Vagina (tissue), 2 donors: ENCODE measurements at regions not wholly inside any gene's neighbourhood (a gene's known extent, or its start where the extent isn't known, plus 50 kb on each side); places are given as distances from the start of the nearest gene placed in this dataset.
A peak's percentile ranks its signal among the peaks of the same experiment; 100 is the strongest.

Source experiments
- DNase-seq, 2 donors: peaks; one replicate each; pipeline ENCODE4 v3.0.0-alpha.2; 2017; ENCODE audit errors: extremely low spot score in 2 of 2
- H3K27ac ChIP-seq: fragments of 200-600 bp; sonication (generic); one replicate; pipeline ENCODE4 v1.5.1; 2019
- H3K27me3 ChIP-seq: fragments of 200-600 bp; sonication (generic); one replicate; pipeline ENCODE4 v1.5.1; 2019
- H3K36me3 ChIP-seq, 2 donors: fragments of 200-600 bp; sonication (generic); one replicate each; pipeline ENCODE4 v1.5.1; 2017 to 2019
- H3K4me1 ChIP-seq: fragments of 200-600 bp; sonication (generic); one replicate; pipeline ENCODE4 v1.5.1; 2019
- H3K4me3 ChIP-seq, 2 donors: fragments of 200-600 bp; sonication (generic); 1 replicate in 1 of 2; 2 replicates in 1 of 2; pipeline ENCODE4 v1.5.1; 2016 to 2019
- H3K9me3 ChIP-seq: fragments of 200-600 bp; sonication (generic); one replicate; pipeline ENCODE4 v1.5.1; 2019
- POLR2A ChIP-seq, 2 donors: fragments of 450-650 bp; IDR thresholded peaks; one replicate each; pipeline ENCODE4 v1.6.1; 2017; ENCODE audit warnings: antibody characterized with exemption in 2 of 2, mild to moderate bottlenecking in 2 of 2, moderate library complexity in 2 of 2
- POLR2AphosphoS5 ChIP-seq, 2 donors: sonication (generic); formaldehyde crosslinking; IDR thresholded peaks; one replicate each; pipeline ENCODE4 v1.9.0; 2017; ENCODE audit warnings: antibody characterized with exemption in 2 of 2, mild to moderate bottlenecking in 2 of 2, low read depth in 1 of 2; ENCODE audit not compliant: insufficient read depth in 1 of 2
- intact Hi-C: fragments of 100-400 bp; cut with DNase I; formaldehyde crosslinking; loops from one replicate; pipeline ENCODE4 v1.15.1; 2023
- TF ChIP-seq, protein P1 (sequence below), 3 experiments: fragments of 450-650 bp in 2 of 3; fragments of 200-600 bp in 1 of 3; sonication (generic) in 1 of 3; IDR thresholded peaks; one replicate each; pipeline ENCODE4 v1.5.1; 2017 to 2019; ENCODE audit warnings: antibody characterized with exemption in 3 of 3, mild to moderate bottlenecking in 2 of 3, moderate library complexity in 2 of 3

DNA sequence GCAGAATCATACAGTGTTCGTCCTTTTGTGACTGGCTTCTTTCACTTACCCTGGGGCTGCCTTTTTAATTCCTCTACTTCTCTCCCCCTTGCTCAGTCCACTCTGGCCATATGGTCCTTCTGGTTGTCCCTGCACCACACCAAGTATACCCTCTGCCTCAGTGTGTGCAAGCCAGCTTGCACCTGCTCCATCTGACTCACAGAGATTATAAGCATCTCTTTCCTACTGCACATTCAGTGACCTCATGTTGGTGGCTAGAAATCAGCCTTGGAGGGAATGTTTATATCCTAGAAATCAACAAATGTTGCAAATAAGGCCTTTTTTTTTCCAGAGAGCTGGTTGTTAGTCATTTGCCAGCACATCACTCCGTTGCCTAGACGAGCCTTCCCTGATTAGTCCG is 67.5 kb upstream of the C10orf90 start:
- H3K4me1 ChIP-seq, result peaks cover 18% of the 10 kb centered on the region
- intact Hi-C loops, result no loop called here
- no peak overlapping the region for H3K27ac ChIP-seq
- no peak overlapping the region for H3K4me3 ChIP-seq
- H3K9me3 ChIP-seq, result no peaks in the 10 kb centered on the region
- TF ChIP-seq, protein P1, sequence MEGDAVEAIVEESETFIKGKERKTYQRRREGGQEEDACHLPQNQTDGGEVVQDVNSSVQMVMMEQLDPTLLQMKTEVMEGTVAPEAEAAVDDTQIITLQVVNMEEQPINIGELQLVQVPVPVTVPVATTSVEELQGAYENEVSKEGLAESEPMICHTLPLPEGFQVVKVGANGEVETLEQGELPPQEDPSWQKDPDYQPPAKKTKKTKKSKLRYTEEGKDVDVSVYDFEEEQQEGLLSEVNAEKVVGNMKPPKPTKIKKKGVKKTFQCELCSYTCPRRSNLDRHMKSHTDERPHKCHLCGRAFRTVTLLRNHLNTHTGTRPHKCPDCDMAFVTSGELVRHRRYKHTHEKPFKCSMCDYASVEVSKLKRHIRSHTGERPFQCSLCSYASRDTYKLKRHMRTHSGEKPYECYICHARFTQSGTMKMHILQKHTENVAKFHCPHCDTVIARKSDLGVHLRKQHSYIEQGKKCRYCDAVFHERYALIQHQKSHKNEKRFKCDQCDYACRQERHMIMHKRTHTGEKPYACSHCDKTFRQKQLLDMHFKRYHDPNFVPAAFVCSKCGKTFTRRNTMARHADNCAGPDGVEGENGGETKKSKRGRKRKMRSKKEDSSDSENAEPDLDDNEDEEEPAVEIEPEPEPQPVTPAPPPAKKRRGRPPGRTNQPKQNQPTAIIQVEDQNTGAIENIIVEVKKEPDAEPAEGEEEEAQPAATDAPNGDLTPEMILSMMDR (IDR thresholded peaks at IDR 0.05), result no peak
- TF ChIP-seq POLR2A (IDR thresholded peaks at IDR 0.05) (no peak), POLR2AphosphoS5 (IDR thresholded peaks at IDR 0.05; ENCODE audit: insufficient read depth in 1 of 2, low read depth in 1 of 2) (no peak)
- no peaks in the 10 kb centered on the region for H3K36me3 ChIP-seq
- DNase-seq, result no peak
- no peaks in the 10 kb centered on the region for H3K27me3 ChIP-seq

DNA sequence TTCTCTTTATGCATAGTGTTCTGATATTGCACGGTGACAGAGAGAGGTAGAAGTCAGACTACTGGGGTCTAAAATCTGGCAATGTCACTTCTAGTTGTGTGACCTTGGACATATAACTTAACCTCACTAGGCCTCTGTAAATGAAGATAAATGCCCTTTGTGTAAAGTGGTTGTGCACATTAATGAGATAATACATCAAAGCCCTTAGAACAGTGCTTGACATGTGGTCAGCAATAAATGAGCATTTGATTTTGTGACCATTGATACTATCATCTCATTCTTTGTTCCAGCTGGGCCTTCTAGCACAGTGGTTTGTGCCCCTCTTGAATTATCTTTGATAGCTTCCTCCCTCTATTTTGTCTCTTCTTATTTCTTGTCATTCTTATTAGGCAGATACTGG is 74.1 kb upstream of the C10orf90 start:
- no peak for DNase-seq
- no peak overlapping the region for H3K4me3 ChIP-seq
- intact Hi-C loops, result no loop called here
- no peaks in the 10 kb centered on the region for H3K4me1 ChIP-seq
- H3K27me3 ChIP-seq, result no peaks in the 10 kb centered on the region
- no peak overlapping the region for H3K27ac ChIP-seq
- H3K36me3 ChIP-seq, result no peaks in the 10 kb centered on the region
- H3K9me3 ChIP-seq, result no peaks in the 10 kb centered on the region
- TF ChIP-seq POLR2AphosphoS5 (IDR thresholded peaks at IDR 0.05; ENCODE audit: insufficient read depth in 1 of 2, low read depth in 1 of 2) (no peak), POLR2A (IDR thresholded peaks at IDR 0.05) (no peak)
- TF ChIP-seq, protein P1 (IDR thresholded peaks at IDR 0.05), result no peak

DNA sequence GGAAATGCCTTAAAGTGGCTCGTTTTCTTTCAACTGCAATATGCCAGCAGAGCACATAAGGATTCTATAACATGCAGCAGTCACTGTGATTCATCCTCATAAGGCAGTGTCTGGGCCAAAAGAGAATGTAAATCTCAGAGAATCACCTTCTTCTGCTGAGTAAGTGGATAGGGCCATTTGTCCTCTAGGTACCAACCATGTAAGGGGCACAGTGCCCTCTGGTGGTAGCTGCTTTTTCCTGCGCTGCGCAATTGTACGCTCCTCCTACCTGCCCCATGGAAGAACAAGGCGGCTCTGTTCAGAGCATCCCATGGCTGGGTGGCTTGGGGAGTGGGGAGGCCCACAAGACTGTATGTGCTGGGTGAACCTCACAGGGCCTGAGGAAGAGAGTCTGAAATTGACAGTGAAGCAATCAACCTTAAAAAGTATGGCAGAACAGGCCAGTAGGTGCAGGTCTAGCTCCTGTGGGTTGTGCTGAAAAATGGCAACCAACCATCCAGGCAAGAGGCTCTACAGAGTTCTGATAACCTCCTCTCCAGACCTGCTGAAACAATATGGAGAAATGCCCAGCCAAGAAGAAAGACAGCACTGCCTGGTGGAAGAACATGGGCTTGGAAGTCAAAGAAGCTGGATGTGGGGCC is 78.6 kb upstream of the C10orf90 start:
- Histone ChIP-seq H3K27ac (no peak overlapping the region), H3K4me1 (no peaks in the 10 kb centered on the region), H3K9me3 (no peaks in the 10 kb centered on the region), H3K4me3 (no peak overlapping the region), H3K27me3 (no peaks in the 10 kb centered on the region), H3K36me3 (no peaks in the 10 kb centered on the region)
- TF ChIP-seq, protein P1 (IDR thresholded peaks at IDR 0.05), result peak; percentile 32 to 58 (median 48)
- no peak for TF ChIP-seq POLR2A (IDR thresholded peaks at IDR 0.05)
- intact Hi-C loops, result no loop called here
- no peak for DNase-seq

DNA sequence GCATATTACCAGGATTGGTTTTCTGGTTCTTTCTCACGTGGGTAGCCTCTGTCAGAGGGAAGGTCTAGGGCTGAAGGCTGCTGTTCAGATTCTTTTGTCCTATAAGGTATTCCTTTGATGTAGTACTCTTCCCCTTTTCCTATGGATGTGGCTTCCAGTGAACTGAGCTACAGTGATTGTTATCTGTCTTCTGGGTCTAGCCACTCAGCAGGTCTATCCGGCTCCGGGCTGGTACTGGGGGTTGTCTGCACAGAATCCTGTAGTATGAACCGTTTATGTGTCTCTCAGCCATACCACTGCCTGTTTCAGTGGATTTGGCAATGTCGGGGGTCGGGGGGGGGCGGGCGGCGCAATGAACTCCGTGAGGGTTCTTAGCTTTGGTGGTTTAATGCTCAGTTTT is 84.5 kb upstream of the C10orf90 start:
- Histone ChIP-seq H3K9me3 (no peaks in the 10 kb centered on the region), H3K36me3 (no peaks in the 10 kb centered on the region), H3K27me3 (no peaks in the 10 kb centered on the region), H3K4me3 (no peak overlapping the region), H3K4me1 (no peaks in the 10 kb centered on the region), H3K27ac (no peak overlapping the region)
- intact Hi-C loops, result no loop called here
- TF ChIP-seq POLR2A (IDR thresholded peaks at IDR 0.05) (no peak), POLR2AphosphoS5 (IDR thresholded peaks at IDR 0.05; ENCODE audit: insufficient read depth in 1 of 2, low read depth in 1 of 2) (no peak)
- TF ChIP-seq, protein P1 (IDR thresholded peaks at IDR 0.05), result no peak
- no peak for DNase-seq

DNA sequence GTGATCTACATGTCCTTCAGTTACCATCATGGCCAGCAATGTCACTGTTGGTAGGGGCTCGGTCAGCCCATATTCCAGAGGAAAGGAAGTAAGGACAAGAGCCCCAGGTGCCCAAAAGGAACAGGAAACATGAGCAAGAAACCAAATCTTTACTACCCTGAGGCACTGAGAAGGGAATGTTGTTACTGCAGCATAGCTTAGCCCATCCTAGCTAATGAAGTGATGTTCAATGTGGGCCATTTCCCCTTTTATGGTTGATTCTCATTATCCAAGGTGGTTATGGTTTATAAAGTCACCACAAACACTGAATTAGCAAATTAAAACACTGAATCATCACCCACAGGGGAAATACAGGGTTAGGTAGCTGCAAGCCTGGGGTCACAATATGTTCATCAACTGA is 88.4 kb upstream of the C10orf90 start:
- Histone ChIP-seq H3K27me3 (no peaks in the 10 kb centered on the region), H3K4me3 (no peak overlapping the region), H3K4me1 (no peaks in the 10 kb centered on the region), H3K36me3 (no peaks in the 10 kb centered on the region), H3K9me3 (no peaks in the 10 kb centered on the region), H3K27ac (no peak overlapping the region)
- DNase-seq, result no peak
- intact Hi-C loops, result no loop called here
- TF ChIP-seq POLR2A (IDR thresholded peaks at IDR 0.05) (no peak), POLR2AphosphoS5 (IDR thresholded peaks at IDR 0.05; ENCODE audit: insufficient read depth in 1 of 2, low read depth in 1 of 2) (no peak)
- TF ChIP-seq, protein P1 (IDR thresholded peaks at IDR 0.05), result no peak
